T-helper 1 cell treated with Interleukin-12 subunit alpha and Interleukin-12 subunit beta and Interleukin-4 antibody, amounts not matched to agents 30 ng/mL and 1 ng/mL, for 36 hours (primary cell): ENCODE measurements at regions not wholly inside any gene's neighbourhood (a gene's known extent, or its start where the extent isn't known, plus 50 kb on each side); places are given as distances from the start of the nearest gene placed in this dataset.

Experiments
- intact Hi-C: fragments of 100-400 bp; cut with micrococcal nuclease; formaldehyde crosslinking; loops from one replicate; pipeline ENCODE4 v1.15.1; 2024

DNA sequence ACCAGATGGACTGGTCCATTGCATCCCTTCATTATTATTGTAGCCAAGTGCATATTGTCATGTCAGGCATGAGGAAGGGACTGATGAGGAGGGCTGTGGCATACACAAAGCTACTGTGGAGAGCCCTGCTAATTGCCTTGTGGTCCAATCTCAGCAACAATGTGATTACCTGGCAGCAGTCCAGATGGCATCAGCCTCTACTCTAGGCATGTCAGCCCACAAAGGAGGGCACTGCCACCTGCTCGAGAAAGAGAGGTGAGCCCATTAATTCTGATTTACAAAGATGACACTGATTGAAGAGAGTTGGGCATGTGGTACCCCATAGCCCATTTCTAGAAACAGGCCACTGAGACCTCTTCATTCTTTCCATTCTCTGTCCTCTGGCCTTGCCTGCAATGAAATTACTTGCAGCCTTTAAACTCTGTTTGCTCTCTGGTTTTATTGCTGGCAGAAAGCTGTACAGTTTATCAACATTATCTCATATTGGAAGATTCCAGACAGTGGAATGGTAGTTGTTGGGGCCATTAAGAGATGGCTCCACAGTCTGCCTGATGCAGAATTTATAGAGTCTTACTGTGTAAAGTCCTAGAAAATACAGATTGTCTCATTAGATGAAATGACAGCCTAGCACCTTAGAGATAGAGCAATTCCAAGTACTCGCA, 307.7 kb downstream of the ARPP21 start:
- intact Hi-C loops, result no loop called here

DNA sequence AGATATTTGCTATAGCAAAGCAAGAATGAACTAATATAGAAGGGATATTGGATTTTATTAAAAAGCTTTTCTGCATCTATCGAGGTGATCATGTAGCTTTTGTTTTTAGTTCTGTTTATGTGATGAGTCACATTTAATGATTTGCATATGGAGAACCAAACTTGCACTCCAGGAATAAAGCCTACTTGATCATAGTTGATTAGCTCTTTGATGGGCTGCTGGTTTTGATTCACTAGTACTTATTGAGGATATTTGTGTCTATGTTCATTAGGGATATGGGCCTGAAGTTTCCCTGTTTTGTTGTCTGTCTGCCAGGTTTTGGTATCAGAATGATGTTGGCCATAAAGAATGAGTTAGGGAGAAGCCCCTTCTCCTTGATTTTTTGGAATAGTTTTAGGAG, 310.7 kb downstream of the ARPP21 start:
- intact Hi-C loops, result no loop called here

GRCh38 chr3:35954413-35954812, 315.1 kb downstream of the ARPP21 start:
- intact Hi-C loops, result no loop called here

DNA sequence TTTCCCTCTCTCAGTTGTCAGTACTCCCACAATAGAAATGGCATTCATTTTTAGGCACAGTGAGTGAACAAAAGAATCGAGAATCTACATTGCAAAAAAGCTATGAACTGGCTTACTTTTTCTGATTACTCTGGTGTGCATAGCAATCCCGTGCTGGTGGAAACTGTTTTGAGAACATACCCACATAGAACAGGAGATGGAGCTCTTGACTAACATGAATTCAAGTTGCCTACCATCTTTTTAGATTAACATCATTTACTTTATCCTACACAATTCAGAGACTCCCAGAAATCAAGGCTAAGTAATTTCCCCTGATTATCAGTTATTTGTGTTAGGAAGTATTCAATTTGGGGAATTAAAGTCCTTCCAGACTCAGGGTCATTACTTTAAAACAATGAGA, 326.6 kb downstream of the ARPP21 start:
- intact Hi-C loops, result loop anchor here (5.0 to 10.0 kb wide), 2 partner anchors 899 to 991 kb away; no protein-coding TSS in a partner anchor

DNA sequence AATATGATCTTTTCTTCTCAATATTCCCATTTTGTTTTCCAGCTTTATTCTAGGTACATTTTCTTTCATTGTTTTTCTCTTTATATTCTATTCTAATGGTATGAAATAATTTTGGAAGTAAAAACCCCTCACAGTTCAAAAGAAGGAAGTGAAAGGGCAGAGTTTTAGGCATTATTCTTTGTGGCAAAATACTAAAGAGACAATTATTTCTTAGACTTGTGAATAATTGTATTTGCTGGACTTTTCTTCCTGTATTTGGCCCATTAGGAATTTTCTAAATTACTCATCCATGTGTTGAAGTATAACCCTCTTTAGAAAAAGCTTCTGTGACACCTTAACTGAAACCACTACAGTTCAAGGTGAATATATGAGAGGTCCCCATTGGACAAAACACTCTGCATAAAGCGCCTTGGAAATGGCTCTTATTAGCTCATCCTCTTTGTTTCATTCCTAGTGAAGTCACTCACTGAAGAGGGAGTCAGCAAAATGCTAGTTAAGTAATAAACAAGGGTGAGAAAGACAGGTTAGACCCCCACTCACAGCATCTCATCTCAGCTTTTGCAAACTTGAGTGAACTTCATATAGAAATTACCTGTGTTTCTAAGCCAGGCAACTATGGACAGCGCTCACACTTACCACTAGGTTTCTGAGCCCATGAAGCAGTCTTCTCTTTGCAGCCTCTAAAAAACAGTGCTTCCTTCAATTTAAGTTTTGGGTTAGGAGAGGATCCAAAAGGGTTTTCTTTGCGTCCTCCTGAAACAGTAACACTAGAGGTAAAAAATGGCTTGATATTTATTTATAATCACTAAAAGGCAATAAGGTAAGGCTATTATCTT, 327.5 kb downstream of the ARPP21 start:
- intact Hi-C loops, result loop anchor here (5.0 to 10.0 kb wide), 2 partner anchors 898 to 990 kb away; no protein-coding TSS in a partner anchor

DNA sequence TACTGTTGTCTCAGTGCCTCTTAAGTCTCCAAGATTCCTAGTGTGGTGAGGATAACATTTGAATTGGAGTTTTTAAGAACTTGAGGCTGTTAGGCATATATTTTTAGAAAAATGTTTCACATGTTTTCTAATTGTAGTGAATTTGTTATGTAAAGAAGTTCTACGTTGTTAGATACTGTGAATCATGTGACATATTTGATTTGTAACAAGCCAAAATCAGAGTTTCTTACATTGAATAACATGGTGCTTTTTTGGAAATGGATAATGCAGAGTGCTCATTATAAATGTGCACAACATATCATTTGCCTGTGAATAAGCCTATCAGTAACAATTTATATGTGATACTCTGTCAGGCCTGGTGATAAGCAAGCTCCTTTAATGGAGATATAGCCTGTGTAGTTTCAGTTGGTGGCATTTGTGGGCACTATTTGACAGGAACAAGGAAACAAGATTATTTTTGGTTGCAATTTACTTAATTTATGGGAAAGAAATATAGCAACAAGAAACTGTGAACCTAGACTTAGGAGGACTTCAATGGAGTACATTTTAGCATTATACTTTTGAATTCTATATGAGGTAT, 328.8 kb downstream of the ARPP21 start:
- intact Hi-C loops, result loop anchor here (5.0 to 10.0 kb wide), 2 partner anchors 897 to 989 kb away; no protein-coding TSS in a partner anchor

- intact Hi-C loops, result loop anchor here (5.0 to 10.0 kb wide), 2 partner anchors 895 to 988 kb away; no protein-coding TSS in a partner anchor
Observed at GRCh38 chr3:35969406-35969805, 330.1 kb downstream of the ARPP21 start.

- intact Hi-C loops, result no loop called here
Observed at GRCh38 chr3:35970793-35971192, 331.5 kb downstream of the ARPP21 start.

- intact Hi-C loops, result no loop called here
Observed at GRCh38 chr3:35971686-35972085, 332.4 kb downstream of the ARPP21 start.

GRCh38 chr3:35974872-35975271, 335.5 kb downstream of the ARPP21 start:
- intact Hi-C loops, result no loop called here

DNA sequence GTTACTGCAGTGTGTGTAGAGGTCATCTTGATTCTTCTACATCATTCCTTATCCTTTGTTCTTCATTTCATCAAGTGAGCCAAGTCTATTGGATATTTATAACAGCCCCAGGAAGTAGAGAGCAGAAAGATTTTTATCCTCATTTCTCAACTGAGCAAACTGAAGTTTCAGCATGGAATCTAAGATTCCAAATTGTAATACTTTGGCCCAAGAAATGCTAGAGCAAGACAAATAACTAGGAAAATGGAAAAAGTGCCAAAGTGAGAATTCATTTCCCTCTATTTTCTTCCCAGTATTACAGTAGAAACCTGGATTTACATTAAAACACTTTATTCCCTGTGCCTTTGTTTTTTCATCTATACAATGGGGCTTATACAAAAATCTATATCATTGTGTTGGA, 346.8 kb downstream of the ARPP21 start:
- intact Hi-C loops, result no loop called here

DNA sequence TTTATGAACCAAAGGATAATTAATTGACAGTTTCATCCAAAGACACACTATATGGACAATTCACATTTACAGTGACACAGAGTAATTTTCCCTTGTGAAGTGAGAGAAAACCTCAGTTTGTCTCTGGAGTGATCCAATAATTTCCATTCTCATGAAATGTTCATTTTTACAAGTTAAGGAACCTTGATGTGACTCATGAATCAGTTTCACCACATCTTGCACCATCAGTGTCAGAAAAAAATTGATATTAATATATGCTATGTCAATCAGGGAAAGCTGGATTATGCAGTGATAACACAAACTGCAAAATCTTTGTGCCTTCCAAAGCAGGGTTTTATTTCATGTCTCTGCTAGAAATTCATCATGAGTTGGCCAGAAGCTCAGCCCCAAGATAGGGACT, 348.1 kb downstream of the ARPP21 start:
- intact Hi-C loops, result no loop called here

GRCh38 chr3:35992041-35992440, 352.7 kb downstream of the ARPP21 start:
- intact Hi-C loops, result no loop called here

DNA sequence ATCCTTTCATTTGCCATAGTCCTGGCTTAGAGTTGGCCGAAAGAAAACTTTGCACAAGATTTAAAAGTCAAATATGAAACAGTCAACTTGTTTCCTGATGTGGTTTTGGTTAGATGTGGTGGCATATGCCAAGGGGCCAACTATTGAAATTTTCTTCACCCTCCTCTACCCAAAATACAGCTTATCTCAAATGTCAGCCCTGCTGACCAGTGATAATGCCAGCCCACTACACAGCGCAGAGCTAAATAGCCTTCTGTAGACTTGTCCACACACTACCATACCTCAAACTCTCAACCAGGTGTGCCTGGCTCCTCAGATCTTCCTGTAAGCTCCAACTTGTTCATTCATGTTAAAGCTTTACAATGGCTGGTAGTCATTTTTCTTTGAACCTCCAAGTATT, 368.5 kb upstream of the STAC start:
- intact Hi-C loops, result no loop called here

- intact Hi-C loops, result no loop called here
Observed at GRCh38 chr3:36013425-36013824, 366.9 kb upstream of the STAC start.

- intact Hi-C loops, result no loop called here
Observed at GRCh38 chr3:36025232-36025631, 355.1 kb upstream of the STAC start.

GRCh38 chr3:36032180-36033047, 347.9 kb upstream of the STAC start:
- intact Hi-C loops, result no loop called here

GRCh38 chr3:36058404-36059030, 321.8 kb upstream of the STAC start:
- intact Hi-C loops, result no loop called here

DNA sequence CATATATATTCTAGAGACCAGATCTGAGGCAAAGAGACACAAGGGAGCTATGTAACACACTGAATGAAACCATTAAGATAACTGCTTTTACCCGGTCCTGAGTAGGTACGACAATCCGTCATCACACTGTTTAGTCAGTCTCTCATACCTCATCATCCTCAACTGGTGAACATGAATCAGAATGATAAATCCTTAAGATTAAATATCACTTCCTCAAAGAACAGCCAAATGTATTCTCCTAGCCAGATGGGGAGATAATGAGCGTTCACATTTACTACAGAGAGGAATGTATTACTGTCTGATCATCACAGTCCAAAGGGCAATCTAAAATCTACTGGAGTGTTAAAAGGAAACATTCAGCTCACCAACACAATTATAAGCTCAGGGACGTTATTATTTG, 319.4 kb upstream of the STAC start:
- intact Hi-C loops, result no loop called here

- intact Hi-C loops, result no loop called here
Observed at GRCh38 chr3:36063992-36064391, 316.3 kb upstream of the STAC start.

GRCh38 chr3:36065321-36065720, 315.0 kb upstream of the STAC start:
- intact Hi-C loops, result no loop called here
